ENCODE measurements at regions not wholly inside any gene's neighbourhood (a gene's known extent, or its start where the extent isn't known, plus 50 kb on each side); places are given as distances from the start of the nearest gene placed in this dataset.
A peak's percentile ranks its signal among the peaks of the same experiment; 100 is the strongest.
"Not testable (repeated sequence)": the region's sequence is repeated elsewhere in the genome, so short reads cannot be mapped to it uniquely, and the experiment has no call there.

- Histone ChIP-seq H2BK5ac (ENCODE audit: insufficient read length, low read length) (no peak overlapping the region), H3K27me3 (ENCODE audit: insufficient read depth, low read length) (no peaks in the 10 kb centered on the region), H3K79me2 (ENCODE audit: insufficient read depth, low read length) (no peaks in the 10 kb centered on the region), H2BK15ac (ENCODE audit: low read depth, low read length) (no peak overlapping the region), H3K4me1 (ENCODE audit: insufficient read depth, low read length) (no peaks in the 10 kb centered on the region), H3K9ac (ENCODE audit: extremely low read depth, insufficient read length, low read length) (no peak overlapping the region), H3K23me2 (ENCODE audit: insufficient read length, low read depth, low read length, poor library complexity, severe bottlenecking) (no peaks in the 10 kb centered on the region), H4K91ac (ENCODE audit: insufficient read length, low read depth, low read length) (no peak overlapping the region), H3K4me2 (ENCODE audit: insufficient read depth, insufficient read length, low read length) (no peak overlapping the region), H4K20me1 (ENCODE audit: control insufficient read depth, insufficient read depth, insufficient read length) (no peaks in the 10 kb centered on the region), H3K18ac (ENCODE audit: insufficient read length, low read depth, low read length) (no peak overlapping the region), H3K23ac (ENCODE audit: insufficient read length, low read depth, low read length) (no peak overlapping the region), H2AK5ac (ENCODE audit: insufficient read length, low read length) (no peak overlapping the region), H2BK20ac (ENCODE audit: low read depth, low read length, poor library complexity, severe bottlenecking) (no peak overlapping the region), H3K56ac (ENCODE audit: insufficient read length, low read depth, low read length) (no peak overlapping the region), H3K79me1 (ENCODE audit: insufficient read depth, low read depth, low read length, poor library complexity, severe bottlenecking) (no peaks in the 10 kb centered on the region), H4K5ac (ENCODE audit: insufficient read length, low read depth, low read length) (no peak overlapping the region), H3K4ac (ENCODE audit: low read depth, low read length) (no peak overlapping the region), H3T11ph (ENCODE audit: low read length) (no peak overlapping the region), H3K14ac (ENCODE audit: insufficient read depth, low read length) (no peak overlapping the region), H2BK12ac (ENCODE audit: insufficient read length, low read depth, low read length) (no peak overlapping the region), H2BK120ac (ENCODE audit: low read depth, low read length, poor library complexity, severe bottlenecking) (no peak overlapping the region), H3K9me3 (ENCODE audit: control insufficient read depth, low read depth, low read length) (no peaks in the 10 kb centered on the region), H2AFZ (ENCODE audit: low read length) (no peak overlapping the region), H4K8ac (replicated peaks; ENCODE audit: insufficient read length, low read depth, low read length) (no peak overlapping the region), H3K27ac (ENCODE audit: insufficient read length, low read depth, low read length) (no peak overlapping the region)
- WGBS (ENCODE audit: extremely low coverage, insufficient read length, low lambda C conversion rate) = no CpG with 5 or more reads among the region's 3 CpGs
- no peak overlapping the region for H3K4me3 Mint-ChIP-seq
- TF ChIP-seq, protein P1, sequence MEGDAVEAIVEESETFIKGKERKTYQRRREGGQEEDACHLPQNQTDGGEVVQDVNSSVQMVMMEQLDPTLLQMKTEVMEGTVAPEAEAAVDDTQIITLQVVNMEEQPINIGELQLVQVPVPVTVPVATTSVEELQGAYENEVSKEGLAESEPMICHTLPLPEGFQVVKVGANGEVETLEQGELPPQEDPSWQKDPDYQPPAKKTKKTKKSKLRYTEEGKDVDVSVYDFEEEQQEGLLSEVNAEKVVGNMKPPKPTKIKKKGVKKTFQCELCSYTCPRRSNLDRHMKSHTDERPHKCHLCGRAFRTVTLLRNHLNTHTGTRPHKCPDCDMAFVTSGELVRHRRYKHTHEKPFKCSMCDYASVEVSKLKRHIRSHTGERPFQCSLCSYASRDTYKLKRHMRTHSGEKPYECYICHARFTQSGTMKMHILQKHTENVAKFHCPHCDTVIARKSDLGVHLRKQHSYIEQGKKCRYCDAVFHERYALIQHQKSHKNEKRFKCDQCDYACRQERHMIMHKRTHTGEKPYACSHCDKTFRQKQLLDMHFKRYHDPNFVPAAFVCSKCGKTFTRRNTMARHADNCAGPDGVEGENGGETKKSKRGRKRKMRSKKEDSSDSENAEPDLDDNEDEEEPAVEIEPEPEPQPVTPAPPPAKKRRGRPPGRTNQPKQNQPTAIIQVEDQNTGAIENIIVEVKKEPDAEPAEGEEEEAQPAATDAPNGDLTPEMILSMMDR (conservative IDR thresholded peaks at IDR 0.05) = no peak
- no peak for DNase-seq
- peak overlapping the region in 1 of 3 experiments; percentile 66; a peak in 2 of 7 replicates for H3K27ac Mint-ChIP-seq
- peaks cover 16 to 24% of the 10 kb centered on the region in 2 experiments for H3K4me1 Mint-ChIP-seq
- peaks cover 0 to 10% (median 8%) of the 10 kb centered on the region in 3 experiments; a peak in 5 of 7 replicates for H3K36me3 Mint-ChIP-seq (ENCODE audit: insufficient read depth in 1 of 3, low read depth in 3 of 3)
- H3K9me3 Mint-ChIP-seq = peaks cover 7 to 8% of the 10 kb centered on the region in 2 experiments; a peak in 4 of 5 replicates
- H3K27me3 Mint-ChIP-seq (ENCODE audit: low read depth) = no peaks in the 10 kb centered on the region
Observed at GRCh38 chr10:53440601-53441000, 668.0 kb upstream of the MBL2 start.

GRCh38 chr10:53439075-53439474, 666.5 kb upstream of the MBL2 start:
- no CpG with 5 or more reads among the region's 9 CpGs for WGBS (ENCODE audit: extremely low coverage, insufficient read length, low lambda C conversion rate)
- not testable (repeated sequence) for H3K9me3 Mint-ChIP-seq; H3K27ac ChIP-seq (ENCODE audit: insufficient read length, low read depth, low read length); H4K20me1 ChIP-seq (ENCODE audit: control insufficient read depth, insufficient read depth, insufficient read length); H2AK5ac ChIP-seq (ENCODE audit: insufficient read length, low read length); DNase-seq; H3K4me3 Mint-ChIP-seq; H3K9me3 ChIP-seq (ENCODE audit: control insufficient read depth, low read depth, low read length); H3K23me2 ChIP-seq (ENCODE audit: insufficient read length, low read depth, low read length, poor library complexity, severe bottlenecking); H2BK15ac ChIP-seq (ENCODE audit: low read depth, low read length); H2BK20ac ChIP-seq (ENCODE audit: low read depth, low read length, poor library complexity, severe bottlenecking); H3K56ac ChIP-seq (ENCODE audit: insufficient read length, low read depth, low read length); H3T11ph ChIP-seq (ENCODE audit: low read length); H4K91ac ChIP-seq (ENCODE audit: insufficient read length, low read depth, low read length); H3K36me3 Mint-ChIP-seq (ENCODE audit: insufficient read depth in 1 of 3, low read depth in 3 of 3); H3K9ac ChIP-seq (ENCODE audit: extremely low read depth, insufficient read length, low read length); H4K5ac ChIP-seq (ENCODE audit: insufficient read length, low read depth, low read length); H3K27me3 ChIP-seq (ENCODE audit: insufficient read depth, low read length); H3K14ac ChIP-seq (ENCODE audit: insufficient read depth, low read length); H2AFZ ChIP-seq (ENCODE audit: low read length); H4K8ac ChIP-seq (replicated peaks; ENCODE audit: insufficient read length, low read depth, low read length); H2BK120ac ChIP-seq (ENCODE audit: low read depth, low read length, poor library complexity, severe bottlenecking); H2BK12ac ChIP-seq (ENCODE audit: insufficient read length, low read depth, low read length); H3K27me3 Mint-ChIP-seq (ENCODE audit: low read depth); H3K4me1 ChIP-seq (ENCODE audit: insufficient read depth, low read length); H3K4ac ChIP-seq (ENCODE audit: low read depth, low read length); H3K23ac ChIP-seq (ENCODE audit: insufficient read length, low read depth, low read length); H2BK5ac ChIP-seq (ENCODE audit: insufficient read length, low read length); H3K79me2 ChIP-seq (ENCODE audit: insufficient read depth, low read length); H3K18ac ChIP-seq (ENCODE audit: insufficient read length, low read depth, low read length); H3K79me1 ChIP-seq (ENCODE audit: insufficient read depth, low read depth, low read length, poor library complexity, severe bottlenecking); H3K4me2 ChIP-seq (ENCODE audit: insufficient read depth, insufficient read length, low read length)
- peak overlapping the region; percentile 68 to 91 (median 80); a peak in 6 of 7 replicates for H3K27ac Mint-ChIP-seq
- H3K4me1 Mint-ChIP-seq = peaks cover 25 to 32% of the 10 kb centered on the region in 2 experiments
